Upper lobe of left lung (tissue), 4 donors: ENCODE measurements at regions not wholly inside any gene's neighbourhood (a gene's known extent, or its start where the extent isn't known, plus 50 kb on each side); places are given as distances from the start of the nearest gene placed in this dataset.

Source experiments
- CTCF ChIP-seq, 6 experiments: fragments of 450-650 bp in 4 of 6; fragments of 200-600 bp in 2 of 6; sonication (generic) in 2 of 6; IDR thresholded peaks; one replicate each; pipeline ENCODE4 v1.5.1; 2016 to 2019; ENCODE audit warnings: antibody characterized with exemption in 6 of 6
- EP300 ChIP-seq, 4 donors: sonication (generic); formaldehyde crosslinking; IDR thresholded peaks; one replicate each; pipeline ENCODE4 v1.5.1; 2017; ENCODE audit warnings: antibody characterized with exemption in 4 of 4, control low read depth in 2 of 4
- POLR2A ChIP-seq, 4 donors: fragments of 450-650 bp; IDR thresholded peaks; one replicate each; pipeline ENCODE4 v1.5.1; 2016 to 2017; ENCODE audit warnings: antibody characterized with exemption in 4 of 4, mild to moderate bottlenecking in 2 of 4
- POLR2AphosphoS5 ChIP-seq, 2 donors: sonication (generic); formaldehyde crosslinking; IDR thresholded peaks; one replicate each; pipeline ENCODE4 v1.5.1; 2017; ENCODE audit warnings: antibody characterized with exemption in 2 of 2

- TF ChIP-seq POLR2A (IDR thresholded peaks at IDR 0.05) (no peak), EP300 (IDR thresholded peaks at IDR 0.05) (no peak), POLR2AphosphoS5 (IDR thresholded peaks at IDR 0.05) (no peak), CTCF (IDR thresholded peaks at IDR 0.05) (no peak)
Measured at GRCh38 chr7:25520516-25520915, 292.2 kb upstream of the NPVF start.
